Sigmoid colon (tissue), 4 donors: ENCODE measurements at regions not wholly inside any gene's neighbourhood (a gene's known extent, or its start where the extent isn't known, plus 50 kb on each side); places are given as distances from the start of the nearest gene placed in this dataset.

Experiments
- CTCF ChIP-seq, 4 experiments: fragments of 450-650 bp in 3 of 4; fragments of 200-600 bp in 1 of 4; IDR thresholded peaks; one replicate each; pipeline ENCODE4 v1.5.1; 2016 to 2019; ENCODE audit warnings: antibody characterized with exemption in 4 of 4, mild to moderate bottlenecking in 3 of 4, moderate library complexity in 2 of 4
- POLR2AphosphoS5 ChIP-seq, 4 donors: sonication (generic); formaldehyde crosslinking; IDR thresholded peaks; one replicate each; pipeline ENCODE4 v1.6.1; 2017; ENCODE audit warnings: antibody characterized with exemption in 4 of 4

- no peak for TF ChIP-seq CTCF (IDR thresholded peaks at IDR 0.05)
- no peak for TF ChIP-seq POLR2AphosphoS5 (IDR thresholded peaks at IDR 0.05)
Observed at GRCh38 chr20:60363698-60364097, 405.5 kb downstream of the CDH26 start.
